H1 (cell line): ENCODE measurements at regions not wholly inside any gene's neighbourhood (a gene's known extent, or its start where the extent isn't known, plus 50 kb on each side); places are given as distances from the start of the nearest gene placed in this dataset.

ENCODE experiments used
- CHD7 ChIP-seq: fragments of 300-600 bp; sonication (generic); IDR thresholded peaks from 2 replicates; pipeline ENCODE4 v1.7.1; 2012; ENCODE audit warnings: low read length, moderate library complexity, mild to moderate bottlenecking, inconsistent platforms; ENCODE audit not compliant: insufficient replicate concordance

GRCh38 chr18:27314996-27315395 is 129.9 kb upstream of the CHST9 start (continued):
- no peak for TF ChIP-seq CHD7
